Stimulated activated effector memory CD8-positive, alpha-beta T cell treated with anti-CD3 and anti-CD28 coated beads, Interleukin-12 subunit alpha, Interleukin-12 subunit beta, amount 100 ng/mL, for 72 hours (primary cell): ENCODE measurements at regions not wholly inside any gene's neighbourhood (a gene's known extent, or its start where the extent isn't known, plus 50 kb on each side); places are given as distances from the start of the nearest gene placed in this dataset.

ENCODE experiments used
- ATAC-seq: fragments of 150-1000 bp; cut with Tn5 transposase; 2 replicates; pipeline ENCODE4 v1.10.0; 2021
- DNase-seq, 2 donors: peaks; one replicate each; pipeline ENCODE4 v3.0.0; 2021 to 2022; ENCODE audit warnings: low spot score in 2 of 2
- H3K27ac Mint-ChIP-seq: one replicate; pipeline ENCODE4 v1.8.0; 2022; ENCODE audit warnings: mild to moderate bottlenecking, mixed read lengths
- H3K36me3 Mint-ChIP-seq: one replicate; pipeline ENCODE4 v1.8.0; 2022; ENCODE audit warnings: mild to moderate bottlenecking, mixed read lengths
- H3K4me1 Mint-ChIP-seq: one replicate; pipeline ENCODE4 v1.8.0; 2022; ENCODE audit warnings: mixed read lengths
- H3K4me3 Mint-ChIP-seq: one replicate; pipeline ENCODE4 v1.8.0; 2022; ENCODE audit warnings: mild to moderate bottlenecking, mixed read lengths
- H3K9me3 Mint-ChIP-seq: one replicate; pipeline ENCODE4 v1.8.0; 2022; ENCODE audit warnings: mixed read lengths

DNA sequence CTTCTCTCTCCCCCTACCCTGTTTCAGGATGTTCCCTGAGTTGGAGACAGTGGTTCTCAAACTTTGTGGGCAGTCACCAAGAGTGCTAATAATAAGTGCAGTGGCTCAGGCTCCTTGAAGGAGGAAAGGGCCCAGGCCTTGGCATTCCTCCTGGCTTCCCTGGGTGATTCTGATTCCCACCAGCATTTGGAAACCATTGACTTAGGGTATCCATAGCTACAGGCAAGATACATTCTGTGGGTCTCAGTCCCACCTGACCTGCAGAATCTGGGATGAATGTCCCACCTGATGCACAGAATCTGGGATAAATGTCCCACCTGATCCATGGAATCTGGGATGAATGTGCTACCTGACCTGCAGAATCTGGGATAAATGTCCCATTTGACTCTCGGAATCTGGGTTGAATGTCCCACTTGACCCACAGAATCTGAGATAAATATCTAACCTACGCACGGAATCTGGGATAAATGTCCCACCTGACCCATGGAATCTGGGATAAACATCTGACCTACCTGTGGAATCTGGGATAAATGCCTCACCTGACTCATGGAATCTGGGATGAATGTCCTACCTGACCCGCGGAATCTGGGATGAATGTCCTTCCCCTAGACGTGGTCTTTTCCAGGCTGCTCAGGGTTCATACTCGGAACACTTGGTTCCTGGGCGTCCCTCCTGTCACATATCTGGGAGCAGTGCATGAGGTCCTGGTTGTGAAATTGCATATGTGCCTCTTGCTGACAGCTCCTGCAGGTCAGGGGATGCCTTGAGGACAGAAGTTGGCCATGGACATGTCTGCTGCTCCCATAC, 136.7 kb upstream of the HS3ST2 start:
- DNase-seq: no peak
- Mint-ChIP-seq H3K36me3 (no peaks in the 10 kb centered on the region), H3K4me3 (no peak overlapping the region), H3K27ac (no peak overlapping the region), H3K4me1 (no peaks in the 10 kb centered on the region), H3K9me3 (no peaks in the 10 kb centered on the region)
- no peak for ATAC-seq

- H3K9me3 Mint-ChIP-seq: no peaks in the 10 kb centered on the region
These were observed 135.7 kb upstream of the HS3ST2 start for GRCh38 chr16:22678311-22678710.

DNA sequence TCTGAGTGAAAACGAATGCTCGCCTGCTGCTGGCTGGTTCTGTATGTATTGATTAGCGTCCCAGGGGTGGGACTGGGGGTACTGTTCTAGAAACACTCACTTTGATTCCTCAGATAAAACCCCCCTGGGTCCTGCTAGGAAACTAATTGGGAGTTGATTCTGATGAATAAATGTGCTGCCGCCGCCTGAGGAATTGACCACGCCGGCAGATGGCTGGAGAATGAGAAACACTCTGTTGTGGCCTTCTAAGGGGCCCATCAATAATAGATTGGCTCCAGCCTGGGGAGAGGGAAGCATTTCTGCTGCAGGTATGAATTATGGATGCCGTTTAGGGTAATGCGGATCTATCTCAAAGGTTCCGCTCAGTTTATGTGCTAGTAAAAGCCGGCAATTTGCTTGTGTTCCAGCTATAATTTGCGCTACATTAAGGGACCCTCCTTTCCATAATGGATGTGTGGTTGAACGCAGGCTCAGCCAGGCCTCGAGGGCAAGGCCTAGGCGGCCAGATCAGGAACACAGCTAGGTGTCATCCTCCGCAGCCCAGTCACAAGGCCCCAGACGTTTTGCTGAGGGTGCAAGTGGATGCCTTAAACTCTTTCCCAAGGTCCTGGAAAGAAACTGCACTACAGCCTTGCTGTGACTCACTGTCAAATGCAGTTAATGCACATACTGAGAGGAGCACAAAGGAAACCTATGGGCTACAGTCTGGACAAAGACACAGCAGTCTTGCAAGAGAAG, 132.2 kb upstream of the HS3ST2 start:
- Mint-ChIP-seq H3K9me3 (no peaks in the 10 kb centered on the region), H3K36me3 (no peaks in the 10 kb centered on the region), H3K27ac (no peak overlapping the region), H3K4me3 (no peak overlapping the region), H3K4me1 (peaks cover 11% of the 10 kb centered on the region)
- DNase-seq (no peak), ATAC-seq (no peak)

More at GRCh38 chr16:22678311-22678710, 135.7 kb upstream of the HS3ST2 start:
- DNase-seq (no peak), ATAC-seq (no peak)
- Mint-ChIP-seq H3K4me1 (no peaks in the 10 kb centered on the region), H3K27ac (no peak overlapping the region), H3K36me3 (no peaks in the 10 kb centered on the region), H3K4me3 (no peak overlapping the region)

DNA sequence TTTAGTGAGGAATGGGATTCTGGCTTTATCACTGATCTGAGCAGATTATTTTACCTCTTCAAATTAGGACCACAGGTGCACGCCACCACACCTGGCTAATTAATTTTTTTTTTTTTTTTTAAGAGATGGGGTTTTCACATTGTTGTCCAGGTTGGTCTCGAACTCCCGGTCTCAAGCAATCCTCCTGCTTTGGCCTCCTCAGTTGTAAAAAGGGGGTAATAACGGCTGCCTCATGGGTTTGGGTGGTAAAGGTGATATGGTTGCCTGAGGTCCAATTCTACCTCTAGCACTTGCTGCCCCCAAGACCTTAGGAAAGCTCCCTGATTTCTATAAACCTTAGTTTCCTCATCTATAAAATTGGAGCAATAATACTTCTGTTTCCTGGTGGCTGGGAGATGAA, 130.7 kb upstream of the HS3ST2 start:
- Mint-ChIP-seq H3K4me3 (no peak overlapping the region), H3K4me1 (peaks cover 11% of the 10 kb centered on the region), H3K9me3 (peaks cover 4% of the 10 kb centered on the region), H3K27ac (no peak overlapping the region), H3K36me3 (no peaks in the 10 kb centered on the region)
- DNase-seq (no peak), ATAC-seq (no peak)

DNA sequence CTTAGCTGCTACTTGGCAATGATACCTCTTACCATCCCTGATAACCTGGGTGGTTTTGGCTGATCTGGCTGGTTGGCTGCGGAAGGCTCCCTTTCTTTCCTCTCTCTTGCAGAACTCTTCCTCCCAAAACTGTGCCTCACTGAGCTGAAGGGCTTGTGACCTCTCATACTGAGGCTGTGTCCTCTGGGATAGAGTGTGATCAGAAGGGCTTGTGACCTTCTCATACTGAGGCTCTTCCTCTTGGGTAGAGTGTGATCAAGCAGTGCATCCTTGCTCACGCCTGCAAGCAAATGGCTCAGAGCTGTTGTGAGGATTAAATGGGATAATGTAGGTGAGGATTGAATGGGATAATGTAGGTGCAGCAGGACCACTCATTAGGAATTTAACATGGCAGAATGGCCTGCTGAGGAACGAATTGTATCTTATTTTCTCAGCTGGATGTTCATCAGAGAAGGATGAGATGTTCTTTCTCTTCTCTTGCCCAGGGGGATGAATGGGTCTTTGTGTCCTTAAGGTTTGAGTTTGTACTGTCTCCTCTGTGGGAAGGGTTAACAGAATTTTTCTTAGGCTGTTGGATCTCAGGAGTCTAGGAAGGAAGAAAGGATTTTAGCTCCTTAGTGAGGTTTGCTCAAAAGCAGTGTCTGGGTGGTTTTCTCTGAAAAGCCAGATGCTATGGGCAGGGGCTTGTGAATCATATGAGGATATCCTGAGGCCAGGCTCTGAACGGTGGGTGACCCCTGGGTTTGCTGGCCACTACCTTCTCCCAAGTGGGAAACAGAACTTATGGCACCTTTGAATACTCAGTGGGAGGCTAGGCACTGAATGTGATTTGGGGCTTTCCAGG, 130.0 kb upstream of the HS3ST2 start:
- peaks cover 11% of the 10 kb centered on the region for H3K4me1 Mint-ChIP-seq
- H3K27ac Mint-ChIP-seq: no peak overlapping the region
- no peak overlapping the region for H3K4me3 Mint-ChIP-seq
- H3K9me3 Mint-ChIP-seq: peaks cover 4% of the 10 kb centered on the region
- no peak for DNase-seq
- no peaks in the 10 kb centered on the region for H3K36me3 Mint-ChIP-seq
- peak; percentile 2 for ATAC-seq

- Mint-ChIP-seq H3K36me3 (no peaks in the 10 kb centered on the region), H3K4me3 (no peak overlapping the region), H3K27ac (peak overlapping the region; percentile 7), H3K4me1 (peaks cover 11% of the 10 kb centered on the region), H3K9me3 (peaks cover 4% of the 10 kb centered on the region)
- ATAC-seq (peak; percentile 22), DNase-seq (no peak)
These were observed 129.1 kb upstream of the HS3ST2 start for GRCh38 chr16:22684574-22685458.

DNA sequence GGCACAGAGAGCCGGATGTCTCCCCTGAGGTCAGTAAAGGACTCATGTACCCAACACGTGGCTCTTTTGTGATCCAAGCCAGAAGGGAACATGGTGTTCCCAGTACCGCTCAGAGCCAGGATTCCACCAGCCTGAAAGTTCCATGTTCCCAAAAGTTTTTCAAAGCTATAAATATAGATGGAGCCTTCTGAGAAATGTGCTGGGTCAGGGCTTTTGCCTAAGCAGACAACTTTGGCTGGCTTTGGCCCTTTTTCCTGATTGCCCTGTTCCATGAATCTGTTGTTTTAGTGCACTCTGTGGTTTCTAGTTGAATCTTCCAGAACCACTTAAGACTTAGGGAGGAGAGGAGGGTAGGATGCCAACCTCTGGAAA, 128.5 kb upstream of the HS3ST2 start:
- DNase-seq (no peak), ATAC-seq (no peak)
- Mint-ChIP-seq H3K4me1 (peaks cover 11% of the 10 kb centered on the region), H3K36me3 (no peaks in the 10 kb centered on the region), H3K9me3 (peaks cover 4% of the 10 kb centered on the region), H3K27ac (peak overlapping the region; percentile 7), H3K4me3 (no peak overlapping the region)

GRCh38 chr16:22687031-22687530, 126.9 kb upstream of the HS3ST2 start:
- Mint-ChIP-seq H3K36me3 (no peaks in the 10 kb centered on the region), H3K4me1 (peaks cover 11% of the 10 kb centered on the region), H3K27ac (no peak overlapping the region), H3K9me3 (peaks cover 4% of the 10 kb centered on the region), H3K4me3 (no peak overlapping the region)
- DNase-seq: no peak
- ATAC-seq: no peak

- Mint-ChIP-seq H3K4me3 (no peak overlapping the region), H3K36me3 (no peaks in the 10 kb centered on the region), H3K9me3 (peaks cover 4% of the 10 kb centered on the region), H3K4me1 (peaks cover 11% of the 10 kb centered on the region), H3K27ac (no peak overlapping the region)
- ATAC-seq (no peak), DNase-seq (no peak)
These were observed 125.5 kb upstream of the HS3ST2 start for GRCh38 chr16:22688463-22688862.

DNA sequence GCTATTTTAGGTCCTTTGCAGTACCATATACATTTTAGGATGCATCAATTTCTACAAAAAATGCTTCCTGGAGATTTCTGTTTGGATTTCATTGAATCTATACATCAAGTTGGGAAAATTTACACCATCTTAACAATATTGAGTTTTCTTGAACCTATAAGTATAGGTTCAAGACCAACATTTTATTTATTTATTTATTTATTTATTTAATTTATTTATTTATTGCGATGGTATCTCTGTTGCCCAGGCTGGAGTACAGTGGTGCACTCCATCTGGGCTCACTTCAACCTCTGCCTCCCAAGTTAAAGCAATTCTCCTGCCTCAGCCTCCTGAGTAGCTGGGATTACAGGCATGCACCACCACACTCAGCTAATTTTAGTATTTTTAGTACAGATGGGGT, 125.0 kb upstream of the HS3ST2 start:
- DNase-seq: no peak
- H3K4me1 Mint-ChIP-seq: peaks cover 11% of the 10 kb centered on the region
- H3K4me3 Mint-ChIP-seq: no peak overlapping the region
- H3K9me3 Mint-ChIP-seq: peaks cover 4% of the 10 kb centered on the region
- H3K36me3 Mint-ChIP-seq: no peaks in the 10 kb centered on the region
- no peak overlapping the region for H3K27ac Mint-ChIP-seq
- no peak for ATAC-seq

DNA sequence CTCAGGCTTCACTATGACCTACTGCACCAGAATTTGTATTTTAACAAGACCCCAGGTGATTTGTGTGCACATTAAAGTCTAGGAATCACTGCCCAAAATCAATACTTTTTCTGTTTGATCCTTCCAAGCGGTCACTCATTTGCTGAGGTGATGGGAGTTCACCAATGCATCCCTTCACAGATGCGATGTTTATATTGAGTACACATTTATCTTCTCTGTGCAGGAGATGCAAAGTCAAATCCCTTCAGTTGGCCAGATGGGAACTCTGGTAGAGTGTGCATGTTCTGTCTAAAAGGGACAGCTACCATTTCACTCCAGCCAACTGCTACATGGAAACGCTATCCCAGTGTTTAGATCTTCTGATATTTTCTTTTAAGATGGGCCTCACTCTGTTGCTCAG, 122.6 kb upstream of the HS3ST2 start:
- ATAC-seq (no peak), DNase-seq (no peak)
- Mint-ChIP-seq H3K4me3 (no peak overlapping the region), H3K27ac (no peak overlapping the region), H3K9me3 (peaks cover 4% of the 10 kb centered on the region), H3K36me3 (no peaks in the 10 kb centered on the region), H3K4me1 (no peaks in the 10 kb centered on the region)

DNA sequence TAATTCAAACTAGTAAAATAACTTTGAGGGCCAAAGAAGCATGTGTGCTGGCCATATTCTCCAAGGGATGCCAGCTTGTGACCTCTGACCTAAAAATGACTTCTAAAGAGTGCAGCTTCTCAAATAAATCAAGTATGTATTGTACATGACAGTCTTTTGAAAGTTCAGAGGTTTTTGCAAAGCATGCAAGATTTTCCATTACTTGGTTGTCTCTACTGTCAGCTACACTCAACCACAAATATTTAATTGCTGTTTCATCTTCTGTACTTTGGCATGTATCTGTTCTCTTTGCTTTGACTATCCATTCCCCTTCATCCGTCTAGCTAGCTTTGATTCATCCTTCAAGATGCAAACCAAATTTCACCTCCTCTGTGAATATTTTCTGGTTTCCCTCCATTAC, 121.9 kb upstream of the HS3ST2 start:
- Mint-ChIP-seq H3K4me1 (no peaks in the 10 kb centered on the region), H3K36me3 (no peaks in the 10 kb centered on the region), H3K9me3 (peaks cover 1% of the 10 kb centered on the region), H3K27ac (no peak overlapping the region), H3K4me3 (no peak overlapping the region)
- DNase-seq (no peak), ATAC-seq (no peak)

- no peak for ATAC-seq
- Mint-ChIP-seq H3K4me1 (no peaks in the 10 kb centered on the region), H3K9me3 (no peaks in the 10 kb centered on the region), H3K4me3 (no peak overlapping the region), H3K36me3 (no peaks in the 10 kb centered on the region), H3K27ac (no peak overlapping the region)
- no peak for DNase-seq
These were observed 120.9 kb upstream of the HS3ST2 start for GRCh38 chr16:22692916-22693637.
